GM19023 (cell line): ENCODE measurements at regions not wholly inside any gene's neighbourhood (a gene's known extent, or its start where the extent isn't known, plus 50 kb on each side); places are given as distances from the start of the nearest gene placed in this dataset.
A peak's percentile ranks its signal among the peaks of the same experiment; 100 is the strongest.
"Not testable (repeated sequence)": the region's sequence is repeated elsewhere in the genome, so short reads cannot be mapped to it uniquely, and the experiment has no call there.

Experiments
- ATAC-seq: cut with Tn5 transposase; IDR thresholded peaks from one replicate; pipeline ENCODE4 v1.9.1; 2021; ENCODE audit warnings: mild to moderate bottlenecking, moderate library complexity; ENCODE audit not compliant: unreplicated experiment

GRCh38 chrX:96430756-96431455 lies 253.7 kb upstream of the DIAPH2 start:
- ATAC-seq: no peak

DNA sequence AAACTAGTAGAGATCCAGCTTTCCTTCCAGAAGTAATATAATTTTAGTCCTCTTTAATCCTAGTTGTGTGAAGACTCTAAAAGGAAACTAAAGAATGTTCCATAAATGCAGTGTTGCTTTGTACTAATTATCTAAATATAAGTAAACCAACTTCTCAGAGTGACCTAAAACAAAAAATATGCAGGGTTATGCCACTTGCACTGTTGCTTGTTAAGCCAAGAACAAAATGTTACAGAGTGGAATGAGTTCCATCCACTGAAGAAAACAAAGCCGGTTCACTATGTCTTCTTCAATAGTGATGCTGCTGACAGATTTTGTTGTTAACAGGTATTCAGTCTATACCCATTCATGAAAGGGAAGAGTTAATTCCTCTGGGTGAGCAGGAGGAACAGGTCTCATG lies 252.0 kb upstream of the DIAPH2 start:
- ATAC-seq: no peak

GRCh38 chrX:96433409-96434077 lies 251.1 kb upstream of the DIAPH2 start:
- no peak for ATAC-seq

GRCh38 chrX:96435378-96436035 lies 249.1 kb upstream of the DIAPH2 start:
- ATAC-seq: no peak

GRCh38 chrX:96436105-96436504 lies 248.5 kb upstream of the DIAPH2 start:
- no peak for ATAC-seq

DNA sequence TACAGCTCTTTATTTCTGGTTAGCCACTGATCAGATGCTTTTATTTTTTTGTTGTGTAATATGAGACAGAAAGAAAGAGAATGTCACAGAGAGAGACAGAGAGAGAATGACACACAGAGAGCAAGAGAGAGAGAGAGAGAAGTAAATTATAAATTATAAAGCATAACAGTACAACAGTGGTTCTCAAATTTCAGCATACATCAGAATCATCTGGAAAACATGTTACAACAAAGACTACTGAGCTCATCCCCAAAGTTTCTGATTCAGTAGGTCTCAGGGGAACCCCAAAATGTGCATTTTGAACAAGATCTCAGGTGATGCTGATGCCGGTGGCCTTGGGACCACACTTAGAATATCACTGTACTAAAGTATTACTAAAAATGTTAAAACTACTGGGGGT lies 245.8 kb upstream of the DIAPH2 start:
- ATAC-seq: no peak

- no peak for ATAC-seq
Measured at GRCh38 chrX:96440941-96441340, 243.7 kb upstream of the DIAPH2 start.

DNA sequence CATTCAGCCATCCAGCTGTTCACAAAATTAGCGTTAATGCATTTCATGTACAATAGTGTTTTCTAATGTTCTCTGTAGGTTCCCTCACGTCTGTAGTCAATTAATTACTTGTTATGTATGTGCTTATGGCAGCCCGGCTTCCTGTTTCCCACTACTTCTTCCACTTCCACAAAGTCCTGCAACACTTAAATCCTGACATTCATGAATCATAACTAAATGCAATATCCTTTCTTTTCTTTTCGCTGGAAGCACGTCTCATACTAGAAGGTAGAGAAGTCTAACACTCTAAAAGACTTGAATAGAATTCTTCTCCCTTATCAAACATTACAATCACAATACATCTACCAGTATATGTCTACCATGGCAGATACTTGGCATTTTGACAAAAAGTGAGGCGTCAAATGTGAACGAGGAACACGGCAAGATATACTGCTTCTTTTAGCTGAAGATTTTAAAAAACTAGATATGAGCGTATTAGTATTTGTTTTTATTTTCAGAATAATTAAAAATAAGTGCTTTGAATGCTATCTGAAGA lies 239.0 kb upstream of the DIAPH2 start:
- ATAC-seq: no peak

DNA sequence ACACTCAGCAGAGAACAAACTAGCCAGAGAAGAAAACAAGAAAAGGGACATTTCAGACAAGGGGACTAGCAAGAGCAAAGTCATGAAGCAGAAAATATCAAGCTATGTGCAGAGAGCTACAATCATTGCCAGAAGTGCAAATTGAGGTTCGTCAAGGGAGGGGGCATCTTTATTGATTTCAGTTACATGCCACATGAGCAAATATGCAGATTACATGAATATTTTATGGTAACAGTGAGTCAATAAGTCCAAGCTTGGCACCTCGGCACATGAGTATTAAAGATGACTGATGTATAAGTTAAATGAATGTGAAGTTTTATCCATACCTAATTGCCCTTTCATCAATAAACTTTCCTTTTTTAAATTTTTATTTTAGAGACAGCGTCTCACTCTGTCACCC lies 238.1 kb upstream of the DIAPH2 start:
- no peak for ATAC-seq

GRCh38 chrX:96447161-96447560 lies 237.5 kb upstream of the DIAPH2 start:
- no peak for ATAC-seq

- ATAC-seq: no peak
Measured at GRCh38 chrX:96449191-96449590, 235.5 kb upstream of the DIAPH2 start.

DNA sequence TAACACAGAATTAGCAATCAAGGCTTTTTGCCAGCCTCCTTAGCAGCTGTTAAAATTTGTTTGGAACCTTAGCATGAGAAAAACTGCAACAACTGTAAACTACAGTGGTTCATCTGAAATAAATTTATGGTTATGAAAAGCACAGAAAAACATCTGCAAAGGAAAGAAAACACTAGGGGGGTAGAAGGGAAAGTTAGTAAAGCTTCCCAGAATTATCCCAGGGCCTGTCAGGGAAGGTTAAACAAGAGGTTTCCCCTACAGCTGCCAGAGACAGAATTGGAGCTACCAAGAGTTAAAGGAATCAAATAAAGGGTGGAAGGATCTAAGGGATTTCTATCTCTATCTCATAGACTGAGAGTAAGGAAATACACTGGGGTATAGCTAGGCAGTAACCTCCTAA lies 234.7 kb upstream of the DIAPH2 start:
- no peak for ATAC-seq

- peak; percentile 74 for ATAC-seq
Measured at GRCh38 chrX:96453139-96453538, 231.5 kb upstream of the DIAPH2 start.

DNA sequence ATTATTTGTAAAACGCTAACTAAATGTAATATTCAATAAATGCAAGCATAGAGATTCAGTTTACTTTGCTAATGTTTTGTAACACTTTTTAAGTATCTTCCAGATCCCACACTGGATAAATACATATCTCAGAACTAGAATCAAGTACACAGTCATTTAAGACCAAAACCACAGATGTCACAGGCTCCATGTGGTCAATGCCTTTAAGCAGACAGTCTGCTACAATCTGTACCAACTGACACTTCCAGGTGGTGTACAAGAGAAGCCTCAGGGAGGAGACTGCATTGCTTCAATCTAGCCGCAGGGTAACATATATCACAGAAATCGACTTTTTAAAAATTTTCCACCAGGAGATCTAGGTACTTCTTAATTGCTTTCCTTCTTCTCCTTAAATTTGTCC lies 229.6 kb upstream of the DIAPH2 start:
- ATAC-seq: no peak

- ATAC-seq: no peak
Measured at GRCh38 chrX:96464880-96465558, 219.6 kb upstream of the DIAPH2 start.

- ATAC-seq: no peak
Measured at GRCh38 chrX:96474029-96474740, 210.5 kb upstream of the DIAPH2 start.

DNA sequence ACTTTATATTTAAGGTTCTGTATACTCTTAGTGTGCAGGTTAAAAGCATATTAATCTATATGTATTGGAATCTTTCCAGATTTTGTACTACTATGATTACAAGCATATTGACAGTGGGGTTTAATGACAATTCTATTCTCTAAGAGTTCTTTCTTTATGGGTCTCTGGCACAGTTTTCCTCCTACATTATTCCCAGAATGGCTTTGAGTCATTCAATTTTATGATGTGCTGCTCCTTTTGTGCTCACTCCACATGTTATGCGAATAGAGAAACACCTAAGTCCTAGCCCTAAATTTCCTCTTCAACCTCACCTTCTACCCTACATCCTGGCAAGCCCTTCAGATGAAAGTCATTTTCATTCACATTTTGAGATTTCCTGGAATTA lies 209.9 kb upstream of the DIAPH2 start:
- no peak for ATAC-seq

- ATAC-seq: no peak
Measured at GRCh38 chrX:96480081-96480480, 204.6 kb upstream of the DIAPH2 start.

GRCh38 chrX:96481831-96482230 lies 202.8 kb upstream of the DIAPH2 start:
- no peak for ATAC-seq

DNA sequence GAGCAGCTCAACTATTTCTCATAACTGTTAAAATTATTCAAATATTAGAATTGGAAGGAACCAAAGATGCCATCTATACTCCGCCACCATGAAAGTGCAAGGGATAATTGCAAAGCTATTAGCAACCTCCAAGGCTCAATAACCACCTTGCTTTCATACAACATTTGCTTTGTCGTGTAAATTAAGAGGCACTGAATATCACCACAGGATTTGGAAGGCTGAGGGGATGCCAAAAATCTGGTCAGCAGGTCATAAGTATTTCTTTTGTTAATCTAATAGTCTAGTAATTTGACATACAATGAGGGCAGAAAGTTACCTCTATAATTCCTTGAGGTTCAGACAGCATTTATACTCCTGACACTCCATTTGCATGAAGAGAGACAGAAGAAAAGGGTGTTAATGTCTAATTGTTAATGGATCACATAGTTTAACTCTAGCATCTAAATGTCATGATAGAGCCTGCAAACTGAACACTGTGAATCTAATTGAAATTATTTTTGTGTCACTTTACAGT lies 200.9 kb upstream of the DIAPH2 start:
- ATAC-seq: no peak

DNA sequence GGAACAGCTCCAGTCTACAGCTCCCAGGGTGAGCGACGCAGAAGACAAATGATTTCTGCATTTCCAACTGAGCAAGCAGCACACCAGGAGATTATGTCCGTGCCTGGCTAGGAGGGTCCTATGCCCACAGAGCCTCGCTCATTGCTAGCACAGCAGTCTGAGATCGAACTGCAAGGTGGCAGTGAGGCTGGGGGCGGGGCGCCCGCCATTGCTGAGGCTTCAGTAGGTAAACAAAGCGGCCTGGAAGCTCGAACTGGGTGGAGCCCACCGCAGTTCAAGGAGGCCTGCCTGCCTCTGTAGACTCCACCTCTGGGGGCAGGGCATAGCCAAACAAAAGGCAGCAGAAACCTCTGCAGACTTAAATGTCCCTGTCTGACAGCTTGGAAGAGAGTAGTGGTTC lies 198.0 kb upstream of the DIAPH2 start:
- not testable (repeated sequence) for ATAC-seq
